Gastroesophageal sphincter (tissue), 3 donors: ENCODE measurements at regions not wholly inside any gene's neighbourhood (a gene's known extent, or its start where the extent isn't known, plus 50 kb on each side); places are given as distances from the start of the nearest gene placed in this dataset.

Source experiments
- CTCF ChIP-seq, 4 experiments: fragments of 200-600 bp in 2 of 4; fragments of 450-650 bp in 2 of 4; sonication (generic) in 1 of 4; IDR thresholded peaks; one replicate each; pipeline ENCODE4 v1.5.1; 2017 to 2019; ENCODE audit warnings: antibody characterized with exemption in 4 of 4, mild to moderate bottlenecking in 2 of 4, moderate library complexity in 2 of 4
- EP300 ChIP-seq: sonication (generic); formaldehyde crosslinking; IDR thresholded peaks from one replicate; pipeline ENCODE4 v1.6.1; 2017; ENCODE audit warnings: antibody characterized with exemption, mild to moderate bottlenecking
- POLR2A ChIP-seq, 2 donors: fragments of 450-650 bp; IDR thresholded peaks; one replicate each; pipeline ENCODE4 v1.6.1; 2017; ENCODE audit warnings: antibody characterized with exemption in 2 of 2, mild to moderate bottlenecking in 2 of 2, moderate library complexity in 1 of 2
- POLR2AphosphoS5 ChIP-seq: sonication (generic); formaldehyde crosslinking; IDR thresholded peaks from one replicate; pipeline ENCODE4 v1.6.1; 2017; ENCODE audit warnings: antibody characterized with exemption

- TF ChIP-seq CTCF (IDR thresholded peaks at IDR 0.05) (no peak), POLR2A (IDR thresholded peaks at IDR 0.05) (no peak), EP300 (no peak), POLR2AphosphoS5 (no peak)
Observed at GRCh38 chr3:13712682-13713180, 163.8 kb downstream of the FBLN2 start.
